Glomerular endothelial cell (primary cell): ENCODE measurements at regions not wholly inside any gene's neighbourhood (a gene's known extent, or its start where the extent isn't known, plus 50 kb on each side); places are given as distances from the start of the nearest gene placed in this dataset.

Experiments
- DNase-seq: peaks from one replicate; pipeline ENCODE4 v3.0.0-alpha.2; 2011; ENCODE audit warnings: low read depth, low spot score; ENCODE audit errors: extremely low read depth

DNA sequence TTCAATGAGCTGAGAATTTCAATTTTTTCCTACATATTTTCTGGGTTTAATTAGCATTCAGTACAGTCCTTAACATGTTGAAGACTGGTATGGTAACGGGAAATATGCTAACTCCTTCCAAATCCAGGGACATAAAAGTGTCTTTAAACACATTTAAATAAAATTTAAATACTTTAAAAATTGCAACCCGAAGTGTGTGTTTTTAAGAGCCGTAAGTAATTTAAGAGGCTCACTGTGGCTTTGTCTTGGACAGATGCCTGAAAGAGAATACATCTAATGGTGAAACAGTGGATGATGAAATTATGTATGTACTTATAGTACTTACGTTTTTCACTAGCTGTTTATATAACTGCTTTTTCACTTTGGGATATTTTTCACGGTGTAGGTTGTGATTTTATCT, 687.3 kb upstream of the CELF2 start:
- DNase-seq, result no peak

DNA sequence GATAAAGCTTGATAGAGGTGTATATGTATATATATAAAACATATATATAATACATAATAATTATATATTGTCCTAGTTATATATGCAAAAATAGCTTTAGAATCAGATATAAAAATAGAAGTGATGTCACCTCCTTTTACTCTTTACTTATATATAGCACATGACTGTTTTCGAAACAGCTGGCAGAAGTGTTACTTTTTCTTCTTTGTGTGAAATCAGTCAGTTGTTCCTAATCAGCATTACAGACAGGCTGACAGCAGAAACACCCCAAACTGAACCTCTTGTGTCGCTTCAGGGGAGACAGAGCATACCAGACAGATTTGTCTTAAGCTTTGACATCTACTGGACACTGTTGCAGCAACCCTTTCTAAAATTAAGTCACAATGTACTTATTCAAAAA, 684.9 kb upstream of the CELF2 start:
- DNase-seq, result no peak

DNA sequence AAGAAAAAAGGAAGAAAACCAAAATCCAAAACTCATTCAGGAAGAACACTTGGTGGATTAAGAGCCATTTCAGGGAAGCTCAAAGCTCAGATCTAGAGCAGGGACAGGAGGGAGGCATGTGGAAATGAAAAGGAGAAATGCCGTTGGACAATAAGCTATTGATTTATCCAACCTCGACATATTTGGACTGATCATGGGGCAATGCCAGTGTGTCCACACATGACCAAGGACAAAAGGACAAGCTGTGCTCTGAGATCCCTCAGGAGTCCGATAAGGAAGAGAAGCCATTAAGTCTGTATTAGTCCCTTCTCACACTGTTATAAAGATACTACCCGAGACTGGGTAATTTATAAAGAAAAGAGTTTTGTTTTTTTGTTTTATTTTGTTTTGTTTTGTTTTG, 684.0 kb upstream of the CELF2 start:
- DNase-seq, result no peak

DNA sequence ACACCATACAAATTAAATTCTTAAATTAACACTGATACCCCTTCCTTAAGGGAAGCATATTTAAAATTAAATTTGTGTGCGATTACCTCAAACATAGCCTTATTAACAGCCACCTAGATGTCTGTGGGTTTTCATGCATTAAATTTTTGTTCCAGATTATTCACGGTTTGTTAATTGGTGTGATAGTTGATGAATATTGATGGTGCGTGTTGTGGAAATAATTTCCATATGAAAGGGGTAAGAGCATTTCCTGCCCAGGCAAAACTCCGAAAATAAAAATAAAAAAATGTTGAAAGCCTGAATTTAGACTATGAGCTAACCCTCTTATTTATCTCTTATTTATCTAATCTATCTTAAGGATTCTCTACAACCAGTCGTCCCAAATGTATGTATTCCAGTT, 679.3 kb upstream of the CELF2 start:
- DNase-seq, result no peak

DNA sequence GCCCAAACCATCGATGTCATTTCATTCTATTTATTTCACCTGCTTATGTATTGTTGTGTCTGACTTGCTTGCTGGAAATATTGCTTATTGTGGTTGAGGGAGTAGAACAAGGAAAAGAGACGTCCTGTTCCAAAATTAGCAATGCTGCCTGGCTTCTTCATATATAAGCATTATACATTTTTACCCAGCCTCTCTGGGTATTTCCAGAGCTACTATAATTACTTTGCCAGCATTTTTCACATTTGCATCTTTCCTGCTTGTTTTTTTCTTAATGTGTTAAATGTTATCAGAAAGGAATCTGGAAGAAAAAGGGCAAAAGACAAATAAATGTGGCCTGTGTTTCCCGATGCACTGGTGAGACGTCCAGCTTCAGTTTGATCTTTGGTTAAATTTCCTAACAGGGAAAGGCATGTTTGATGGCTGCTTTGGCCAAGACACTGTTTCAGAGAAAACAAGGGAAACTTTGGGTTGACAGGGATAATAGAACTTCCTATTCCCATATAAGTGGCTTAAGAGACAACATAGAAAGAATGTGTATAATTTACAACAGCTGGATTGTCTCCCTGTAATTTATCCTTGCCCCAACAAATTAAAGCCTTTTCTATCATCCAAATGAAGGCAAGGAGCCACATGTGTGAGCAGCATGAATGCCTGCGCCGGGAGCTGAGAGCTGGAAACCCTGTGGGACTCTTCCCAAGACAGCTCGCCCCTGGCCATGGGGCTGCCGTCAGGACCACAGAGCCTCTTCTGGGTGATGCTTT, 671.1 kb upstream of the CELF2 start:
- DNase-seq, result no peak

DNA sequence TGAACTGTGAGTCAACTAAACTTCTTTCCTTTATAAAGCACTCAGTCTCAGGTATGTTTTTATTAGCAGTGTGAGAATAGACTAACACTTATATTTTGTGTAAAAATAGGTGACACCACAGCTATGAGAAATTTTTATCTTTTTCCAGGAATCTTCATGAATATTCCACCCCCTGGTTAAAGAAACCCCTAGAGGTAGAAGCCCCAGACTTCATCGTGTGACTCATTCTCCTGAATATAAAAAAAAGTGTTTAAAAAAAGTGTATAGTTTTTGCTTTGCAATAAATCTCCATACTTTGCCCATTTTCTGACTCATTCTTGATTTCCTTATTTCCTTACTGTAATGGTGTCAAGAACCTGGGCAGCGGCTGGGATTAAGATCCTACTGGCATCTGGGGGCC, 667.6 kb upstream of the CELF2 start:
- DNase-seq, result no peak

DNA sequence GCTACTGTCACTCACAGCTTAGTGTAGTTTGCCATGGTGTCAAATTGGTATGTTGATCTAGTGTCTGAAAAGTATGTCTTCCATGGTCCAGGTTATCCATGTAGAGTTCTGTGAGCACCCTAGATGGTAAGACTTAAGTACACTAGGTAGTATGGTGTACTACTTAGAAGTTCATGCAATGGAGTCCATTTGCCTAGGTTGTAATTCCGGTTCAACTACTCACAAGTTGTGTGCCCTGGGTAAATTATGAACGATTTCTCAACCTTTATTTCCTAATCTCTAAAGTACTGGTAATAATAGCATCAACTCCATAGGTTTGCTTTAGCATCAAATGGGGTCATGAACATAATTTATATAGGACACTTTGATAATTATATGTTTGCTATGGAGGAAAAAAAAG, 666.2 kb upstream of the CELF2 start:
- no peak for DNase-seq

DNA sequence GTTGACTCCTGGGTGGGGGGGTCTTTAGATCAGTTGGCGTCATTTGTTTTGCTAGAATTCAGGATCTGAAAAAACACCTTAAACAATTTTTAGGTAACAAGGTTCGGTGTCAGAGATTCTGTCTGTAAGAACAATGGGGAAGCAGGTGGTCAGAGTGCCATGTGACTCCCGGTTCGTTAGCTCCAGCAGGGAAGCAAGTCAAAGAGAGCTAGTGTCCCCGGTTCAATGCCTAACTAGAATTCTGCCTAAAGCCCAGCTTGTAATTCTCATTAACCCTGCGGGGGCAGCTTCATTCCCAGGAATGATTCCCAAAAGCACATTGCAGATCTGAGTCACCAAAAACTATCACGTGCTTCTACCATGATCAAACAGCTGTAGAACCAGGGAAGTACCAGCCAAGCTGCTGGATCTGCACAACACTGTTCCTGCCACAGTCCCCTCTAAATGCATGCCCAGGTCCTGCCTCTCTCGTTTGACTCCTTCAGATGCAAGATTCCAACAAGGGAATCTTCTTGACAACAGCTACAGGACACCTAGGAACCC, 664.3 kb upstream of the CELF2 start:
- DNase-seq, result no peak

DNA sequence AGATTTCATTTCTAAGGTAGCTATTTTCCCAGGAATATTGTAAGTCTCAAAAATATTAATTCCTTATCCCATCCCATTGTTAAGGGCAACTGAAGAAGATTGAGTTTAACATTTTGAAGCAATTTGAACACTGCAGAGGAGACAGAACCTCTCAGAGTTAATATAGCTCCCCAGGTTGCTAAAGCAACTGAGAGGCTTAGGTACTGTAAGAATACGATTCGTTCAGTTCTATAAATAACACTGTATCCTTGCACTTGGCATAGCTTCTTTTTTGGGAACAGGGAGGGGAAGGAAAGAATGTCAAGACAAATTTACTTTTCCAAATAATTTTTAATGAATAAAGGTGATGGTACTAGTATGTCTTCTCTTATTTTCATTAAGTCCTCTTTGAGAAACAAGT, 658.4 kb upstream of the CELF2 start:
- DNase-seq, result no peak

DNA sequence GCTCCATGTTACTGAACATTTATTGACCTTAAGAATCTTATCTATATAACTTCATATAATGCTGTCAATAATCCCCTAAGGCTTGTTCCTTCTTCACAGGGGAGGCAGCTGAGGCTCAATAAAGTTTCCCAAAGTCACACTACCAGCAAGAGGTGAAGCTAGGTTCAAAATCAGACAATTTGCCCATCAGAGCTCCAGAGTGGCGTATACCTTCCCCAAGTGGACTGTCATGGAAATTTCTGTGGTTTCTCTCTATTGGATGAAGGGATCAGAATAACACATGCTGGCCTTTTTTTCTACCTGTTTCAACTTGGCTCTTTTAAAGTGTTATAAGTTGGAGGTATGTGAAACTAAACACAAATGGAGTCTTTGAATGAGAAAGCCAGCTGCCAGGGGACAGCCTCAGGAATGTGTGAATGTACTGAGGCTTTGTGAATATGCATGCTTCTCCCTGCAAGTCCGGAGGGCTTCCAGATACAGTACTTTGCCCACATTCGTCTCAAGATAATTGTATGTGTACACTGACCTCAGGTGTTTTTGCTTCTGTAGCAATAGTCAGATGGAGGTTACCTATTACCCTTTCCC, 656.3 kb upstream of the CELF2 start:
- DNase-seq, result no peak

DNA sequence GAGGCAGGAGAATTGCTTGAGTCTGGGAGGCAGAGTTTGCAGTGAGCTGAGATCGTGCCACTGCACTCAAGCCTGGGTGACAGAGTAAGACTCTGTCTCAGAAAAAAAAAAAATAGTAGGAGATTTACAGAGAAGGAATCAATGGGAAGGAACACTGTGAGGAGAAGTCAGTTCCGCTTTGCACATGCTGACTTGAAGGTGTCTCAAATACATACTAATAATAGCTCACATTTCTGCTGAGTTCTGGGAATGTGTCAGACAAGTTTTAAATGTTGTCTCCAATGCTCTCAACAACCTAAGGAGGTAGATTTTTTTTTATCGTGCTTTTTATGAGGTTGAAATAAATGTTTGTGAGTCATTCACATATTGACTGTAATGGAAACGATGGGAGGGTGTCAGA, 654.9 kb upstream of the CELF2 start:
- no peak for DNase-seq

DNA sequence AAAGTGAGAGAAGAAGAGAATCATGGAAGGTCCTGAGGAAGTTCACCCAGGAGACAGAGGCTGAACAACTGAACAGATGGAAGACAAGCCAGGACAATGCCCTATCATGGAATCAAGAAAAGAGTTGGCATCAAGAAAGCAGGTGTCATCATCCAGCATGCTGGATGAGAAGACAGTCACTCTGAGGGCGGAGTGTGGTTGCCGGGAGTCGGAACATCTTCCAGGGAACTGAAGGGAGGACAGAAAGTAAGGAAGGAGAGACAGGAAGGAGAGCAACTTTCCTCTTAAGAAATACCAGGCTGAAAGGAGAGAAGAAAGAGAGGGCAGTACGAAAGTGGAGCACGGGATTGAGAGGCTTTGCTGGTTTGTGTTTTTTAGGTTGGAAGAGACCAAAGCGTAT, 654.5 kb upstream of the CELF2 start:
- DNase-seq, result no peak

DNA sequence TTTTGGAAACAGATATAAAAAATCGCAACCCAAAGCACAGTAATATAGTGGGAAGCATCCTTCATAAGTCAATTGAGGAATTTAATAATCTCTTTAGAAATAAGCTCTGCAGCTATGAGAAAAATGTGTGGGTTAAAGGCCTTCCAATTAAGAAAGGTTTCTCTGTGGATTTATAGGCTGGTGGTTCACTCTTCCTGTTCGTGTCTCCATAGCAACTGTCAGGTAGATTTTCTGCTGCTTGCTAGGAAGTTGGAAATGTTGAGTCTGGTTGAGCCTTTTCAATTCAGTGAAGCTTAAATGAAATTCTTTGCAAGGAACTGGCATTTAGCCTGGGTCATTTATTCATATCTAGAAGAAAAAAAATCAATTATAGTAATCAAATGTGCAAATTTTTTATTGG, 652.8 kb upstream of the CELF2 start:
- DNase-seq, result no peak

DNA sequence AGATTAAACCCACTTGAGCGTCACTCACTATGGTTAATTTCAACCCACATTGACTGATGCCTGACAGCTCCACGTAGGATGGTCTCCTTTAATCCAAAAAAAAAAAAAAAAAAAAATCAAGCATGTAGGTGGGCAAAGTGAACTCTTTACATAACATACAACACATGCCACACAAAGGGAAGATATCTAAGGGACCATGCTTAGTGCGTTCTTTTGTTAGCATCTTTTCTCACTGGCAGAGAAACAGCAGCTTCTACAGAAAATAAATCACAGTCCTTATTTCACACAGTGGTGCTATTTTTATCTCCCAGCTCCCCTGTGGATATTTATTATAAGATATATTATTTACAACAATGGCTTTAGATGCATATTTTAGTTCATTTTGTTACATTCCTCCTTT, 652.0 kb upstream of the CELF2 start:
- DNase-seq, result no peak

DNA sequence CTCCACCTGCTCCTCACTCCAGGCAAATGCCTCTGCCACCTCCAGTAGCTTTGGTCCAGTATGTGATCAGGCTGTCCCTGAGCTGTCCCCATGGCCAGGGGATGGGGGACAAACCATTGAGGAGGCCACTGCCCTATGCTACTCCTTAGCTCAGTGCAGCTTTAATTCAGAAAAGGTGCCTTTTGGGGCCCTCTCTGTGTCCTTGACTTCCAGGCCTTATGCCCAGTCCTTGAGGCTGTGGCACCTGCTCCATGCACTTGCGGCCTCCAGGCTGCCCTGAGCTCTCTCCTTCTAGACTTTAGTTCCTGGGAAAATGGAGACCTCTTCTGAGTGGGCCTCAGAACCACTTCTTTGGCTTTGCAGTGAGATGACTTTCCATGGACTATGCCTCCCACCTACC, 650.8 kb upstream of the CELF2 start:
- DNase-seq, result no peak

DNA sequence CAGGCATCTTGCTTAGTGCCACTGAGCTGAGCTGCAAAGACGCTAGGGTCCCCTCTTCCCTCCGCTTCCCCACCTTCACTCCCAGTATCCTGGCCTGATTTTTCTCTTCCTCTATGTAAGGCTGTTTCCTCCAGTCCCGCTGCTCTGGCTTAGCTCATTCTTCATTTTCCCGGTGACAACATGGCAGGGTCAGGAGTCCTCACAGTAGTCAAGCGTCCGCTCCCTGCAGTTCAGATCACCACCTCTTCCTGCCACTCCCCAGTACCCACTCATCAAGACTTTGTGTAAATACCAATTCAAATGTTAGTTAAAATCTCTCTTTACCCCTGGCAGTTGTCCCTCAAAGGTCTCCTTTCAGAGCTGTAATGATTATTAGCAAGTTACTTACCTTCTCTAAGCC, 650.4 kb upstream of the CELF2 start:
- no peak for DNase-seq

DNA sequence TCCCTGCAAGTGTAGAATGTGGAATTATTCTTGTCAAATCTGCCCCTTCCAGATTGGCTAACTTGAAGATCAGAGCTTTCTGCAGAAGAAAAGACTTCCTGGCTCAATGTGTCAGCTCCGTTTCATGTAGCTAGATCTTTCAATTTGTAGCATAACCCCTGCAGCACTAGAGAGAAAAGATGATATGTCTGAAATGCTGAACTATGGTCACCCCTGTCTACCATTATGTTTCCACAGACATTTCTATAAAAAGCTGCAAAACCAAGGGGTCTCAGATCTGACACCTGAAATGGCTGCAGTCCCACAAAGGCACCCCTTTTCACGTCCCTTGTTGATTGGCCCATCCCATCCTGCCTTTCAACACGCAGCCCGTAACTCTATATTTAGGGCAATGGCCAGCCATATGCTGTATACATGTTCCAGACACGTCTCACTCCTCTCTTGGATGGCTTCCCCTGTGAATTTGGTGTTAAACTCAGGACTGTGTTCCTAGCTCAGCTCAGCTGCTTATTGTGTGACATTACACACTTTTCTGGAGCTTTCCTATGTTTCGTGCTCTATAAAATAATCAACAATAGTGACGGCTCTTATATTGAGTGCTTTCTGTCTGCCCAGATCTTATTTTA, 648.6 kb upstream of the CELF2 start:
- DNase-seq, result no peak

DNA sequence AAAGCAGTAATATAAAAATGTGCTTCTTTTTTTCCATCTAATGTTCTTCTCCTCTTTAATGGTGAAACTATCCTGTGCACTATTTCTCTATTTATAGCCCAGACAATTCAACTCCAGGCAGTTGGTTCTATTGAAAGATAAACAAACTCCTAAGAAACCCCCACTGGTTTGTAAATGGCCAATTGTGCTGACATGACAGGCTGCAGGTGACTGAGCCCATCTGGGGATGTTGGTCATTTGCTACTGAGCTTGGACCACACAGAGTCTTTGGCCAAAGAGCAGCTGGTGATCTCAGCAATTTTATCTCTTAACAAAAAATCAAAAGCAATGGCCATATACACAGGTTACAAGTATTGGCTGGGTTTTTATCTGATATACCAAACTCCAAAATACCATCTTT, 631.8 kb upstream of the CELF2 start:
- no peak for DNase-seq

DNA sequence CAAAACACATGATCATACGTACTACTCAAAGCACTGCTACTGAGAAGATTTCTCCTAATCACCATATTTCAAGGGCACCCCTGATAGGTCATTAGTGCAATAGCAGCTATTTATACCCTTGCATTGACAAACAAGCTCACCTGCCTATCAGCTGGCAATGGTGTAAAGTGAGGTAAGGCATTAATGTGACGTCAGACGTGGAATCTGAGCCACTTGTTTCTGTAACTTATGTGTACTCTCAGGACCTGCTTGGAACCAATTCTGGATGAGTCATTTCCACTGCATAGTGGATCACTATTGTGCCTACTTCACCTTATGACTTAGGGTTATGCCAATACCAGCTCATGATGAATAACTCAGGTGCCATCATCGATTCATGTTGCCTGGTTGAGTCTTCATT, 628.5 kb upstream of the CELF2 start:
- no peak for DNase-seq

DNA sequence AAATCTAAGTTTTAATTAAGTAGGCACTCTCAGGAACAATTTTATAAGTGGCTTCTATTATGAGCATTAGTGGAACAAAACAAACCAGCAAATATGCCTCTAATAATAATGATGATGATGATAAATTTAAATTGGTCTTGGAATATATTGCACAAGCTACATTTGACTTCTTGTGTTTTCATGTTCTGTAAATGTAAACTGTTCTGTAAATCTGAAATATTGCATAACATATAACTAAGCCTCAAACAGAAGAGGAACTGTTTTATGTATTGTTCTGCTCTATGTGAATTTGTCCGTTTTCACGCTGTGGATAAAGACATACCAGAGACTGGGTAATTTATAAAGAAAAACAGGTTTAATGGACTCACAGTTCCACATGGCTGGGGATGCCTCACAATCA, 625.2 kb upstream of the CELF2 start:
- no peak for DNase-seq

DNA sequence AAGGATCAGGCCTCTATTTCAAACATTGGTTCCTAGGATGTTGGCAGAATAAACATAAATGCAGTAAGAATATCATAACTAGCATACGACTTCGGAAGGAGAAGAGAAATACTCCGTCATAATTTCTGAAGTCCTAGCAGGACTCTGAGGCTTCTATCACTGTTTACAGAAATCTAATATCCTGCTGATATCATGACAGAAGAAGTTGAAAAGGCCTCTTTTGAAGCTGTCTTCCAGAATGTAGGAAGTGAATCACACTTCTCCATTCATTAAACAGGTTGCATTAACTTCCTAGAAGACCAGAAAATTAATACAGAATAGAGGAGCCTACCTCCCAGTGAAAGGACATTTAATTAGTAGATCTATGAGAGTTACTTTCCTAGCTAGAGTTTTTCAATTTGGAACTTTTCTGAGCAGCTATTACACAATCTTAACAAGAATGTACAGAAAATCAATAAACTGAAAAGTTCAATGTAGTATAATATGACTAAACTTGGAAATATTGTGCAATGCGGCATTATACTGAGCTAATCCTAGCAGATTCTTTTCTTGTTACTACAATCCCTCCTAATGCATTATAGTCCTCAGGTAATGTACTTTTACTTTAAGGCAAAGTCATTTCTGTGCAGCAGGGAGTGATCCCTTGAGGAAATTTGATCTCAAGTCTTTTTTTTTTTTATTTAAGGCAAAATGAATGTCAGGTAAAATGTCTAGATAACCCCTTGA, 622.6 kb upstream of the CELF2 start:
- DNase-seq, result no peak

DNA sequence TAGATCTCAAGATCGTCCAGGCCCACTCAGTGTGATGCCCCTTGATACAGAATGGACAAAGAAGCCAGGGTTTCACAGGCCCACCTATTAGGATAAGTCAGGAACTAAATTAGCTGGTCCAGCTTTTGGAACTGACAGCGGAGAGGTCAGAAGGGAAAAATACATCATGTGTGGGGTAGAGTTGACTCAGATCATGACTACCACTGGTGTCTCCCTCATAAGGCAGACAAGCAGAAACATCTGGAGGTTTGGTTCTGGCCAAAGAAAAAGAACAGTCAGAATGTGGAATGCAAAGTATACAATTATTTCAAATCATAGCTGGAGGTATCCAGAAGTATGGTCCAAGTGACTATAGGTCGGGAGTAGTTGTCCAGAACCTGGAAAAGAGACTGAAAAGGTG, 621.1 kb upstream of the CELF2 start:
- no peak for DNase-seq
